ENCODE measurements at regions not wholly inside any gene's neighbourhood (a gene's known extent, or its start where the extent isn't known, plus 50 kb on each side); places are given as distances from the start of the nearest gene placed in this dataset.

DNA sequence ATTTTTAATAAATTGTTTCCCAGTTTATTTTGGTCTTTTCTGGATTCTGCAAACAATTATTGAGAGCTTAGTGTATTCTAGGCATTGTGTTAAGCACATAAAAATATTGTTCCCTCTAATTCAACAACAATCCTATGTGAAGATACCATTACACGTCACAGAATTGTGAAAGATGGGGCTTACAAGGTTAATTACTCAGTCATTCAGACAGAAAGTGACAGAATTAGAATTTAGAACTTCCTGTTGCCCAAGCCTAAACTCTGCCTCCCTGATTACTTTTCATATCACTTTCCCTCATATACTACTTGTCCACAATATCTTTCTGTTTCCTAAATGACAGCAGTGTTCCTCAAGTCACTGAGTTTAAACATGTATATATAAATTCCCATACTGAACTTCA lies 186.7 kb upstream of the VEGFC start:
- DNase-seq (ENCODE audit: low spot score): no peak

DNA sequence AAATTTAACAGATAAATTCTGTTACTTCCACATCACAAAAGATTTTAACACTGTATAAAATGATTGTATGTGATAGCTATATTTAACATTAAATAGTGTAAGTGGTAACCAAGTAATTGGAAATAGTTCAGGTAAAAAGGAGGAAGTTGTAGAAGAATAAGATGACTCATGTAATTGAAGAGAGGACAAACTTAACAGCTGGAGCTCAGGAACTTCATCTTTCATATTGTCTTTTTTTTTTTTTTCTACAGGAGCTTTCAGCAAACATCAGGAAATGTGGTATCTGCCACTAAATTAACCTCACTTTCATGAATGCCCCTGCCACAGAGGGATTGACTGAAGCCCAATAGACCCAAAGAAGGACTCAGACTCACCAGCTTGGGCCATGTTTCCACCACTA lies 188.4 kb upstream of the VEGFC start:
- DNase-seq (ENCODE audit: low spot score): no peak

DNA sequence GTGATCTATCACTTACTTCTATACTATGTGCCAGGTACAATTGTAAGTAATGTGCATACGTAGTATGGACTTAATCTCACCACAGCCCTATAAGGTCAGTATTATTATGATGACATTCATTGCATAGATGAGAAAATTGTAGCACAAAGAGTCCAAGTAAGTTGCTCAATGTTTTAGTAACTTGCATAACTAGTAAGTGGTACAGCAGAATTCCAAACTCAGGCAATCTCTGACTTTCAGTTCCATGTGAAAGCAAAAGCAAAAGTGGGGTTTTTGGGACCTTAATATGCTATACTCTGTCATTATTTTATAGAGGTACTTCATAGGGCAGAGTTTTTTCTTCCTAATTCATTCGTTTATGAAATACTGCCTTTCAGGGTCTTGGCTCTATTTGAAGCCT lies 188.8 kb upstream of the VEGFC start:
- no peak for DNase-seq (ENCODE audit: low spot score)

DNA sequence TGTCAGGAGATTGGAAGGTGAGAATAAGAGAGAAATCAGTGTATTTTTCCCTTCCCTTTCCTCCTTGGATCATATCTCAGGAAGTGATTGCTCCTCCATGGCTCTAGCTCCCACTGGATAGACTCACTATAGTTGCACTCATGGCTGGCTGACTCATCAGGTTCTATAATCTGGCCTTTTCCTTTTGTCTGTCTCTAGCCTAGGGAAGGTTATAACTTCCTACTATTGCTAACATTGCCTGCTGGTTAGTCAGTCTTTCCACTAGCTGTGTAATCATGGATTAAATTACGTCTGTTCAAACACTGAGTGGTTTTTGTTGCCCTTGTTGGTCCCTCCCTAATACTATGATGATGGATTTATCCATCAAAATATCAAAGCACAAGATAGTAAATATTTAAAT lies 195.5 kb upstream of the VEGFC start:
- no peak for DNase-seq (ENCODE audit: low spot score)

DNA sequence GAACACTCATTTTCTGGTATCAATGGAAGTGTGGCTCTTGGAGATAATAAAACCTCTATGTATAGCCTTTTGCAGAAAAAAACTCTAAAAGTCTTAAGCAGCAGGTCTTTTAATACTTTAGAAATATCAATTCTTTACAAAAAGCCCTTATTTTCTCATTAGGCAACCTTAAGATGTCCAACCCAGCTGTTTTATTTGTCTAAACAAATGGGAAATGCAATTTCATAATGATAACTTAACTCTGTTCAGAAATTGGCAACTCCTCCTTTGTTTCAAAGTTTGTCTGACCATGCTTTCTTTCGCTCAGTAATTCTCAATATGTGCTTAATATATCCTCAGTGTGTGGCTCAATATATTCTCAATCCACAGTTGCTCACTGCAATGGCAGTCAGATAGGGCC lies 196.5 kb upstream of the VEGFC start:
- DNase-seq (ENCODE audit: low spot score): no peak

GRCh38 chr4:176999935-177000543 lies 207.3 kb upstream of the VEGFC start:
- no peak for DNase-seq (ENCODE audit: low spot score)

DNA sequence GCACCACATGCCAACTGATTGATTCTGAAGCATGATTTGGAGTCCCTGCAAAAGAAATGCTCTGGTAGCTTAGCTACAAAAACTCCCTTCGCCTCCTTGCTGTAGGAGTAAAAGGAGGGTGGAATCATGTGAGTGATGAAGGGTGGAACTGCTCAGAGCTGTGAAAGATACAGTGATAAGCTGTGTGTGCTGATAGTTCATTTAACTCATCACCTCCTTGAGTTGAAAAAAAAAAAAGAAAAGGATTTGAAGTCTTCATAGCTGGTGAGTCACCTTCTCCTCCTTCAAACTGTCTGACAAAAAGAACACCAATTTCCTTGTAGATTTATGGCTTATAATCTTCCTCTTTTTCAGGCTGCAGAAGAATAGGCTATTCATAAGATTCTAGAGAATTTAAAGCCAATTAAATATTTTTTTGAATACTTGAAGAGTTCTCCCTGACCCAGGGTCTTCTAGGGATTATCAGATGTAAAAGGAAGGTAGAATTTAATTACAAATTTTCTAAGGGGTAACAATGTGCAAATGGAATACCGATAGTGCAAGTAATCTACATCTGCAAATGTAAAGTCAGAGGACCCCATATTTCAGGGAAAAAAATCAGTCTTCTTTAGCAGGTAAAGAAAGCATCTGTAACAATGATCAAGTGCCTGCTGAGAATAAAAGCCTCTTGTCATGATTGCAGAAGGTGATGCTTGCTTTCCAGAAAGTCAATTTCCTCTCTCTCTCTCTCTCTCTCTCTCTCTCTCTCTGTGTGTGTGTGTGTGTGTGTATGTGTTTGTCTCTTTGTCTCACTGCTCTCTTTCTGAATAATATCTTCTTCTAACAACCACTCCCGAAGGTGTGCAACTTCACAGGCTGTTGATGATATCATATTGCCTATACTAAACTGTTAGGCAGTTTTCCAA lies 208.8 kb upstream of the VEGFC start:
- DNase-seq (ENCODE audit: low spot score): no peak

DNA sequence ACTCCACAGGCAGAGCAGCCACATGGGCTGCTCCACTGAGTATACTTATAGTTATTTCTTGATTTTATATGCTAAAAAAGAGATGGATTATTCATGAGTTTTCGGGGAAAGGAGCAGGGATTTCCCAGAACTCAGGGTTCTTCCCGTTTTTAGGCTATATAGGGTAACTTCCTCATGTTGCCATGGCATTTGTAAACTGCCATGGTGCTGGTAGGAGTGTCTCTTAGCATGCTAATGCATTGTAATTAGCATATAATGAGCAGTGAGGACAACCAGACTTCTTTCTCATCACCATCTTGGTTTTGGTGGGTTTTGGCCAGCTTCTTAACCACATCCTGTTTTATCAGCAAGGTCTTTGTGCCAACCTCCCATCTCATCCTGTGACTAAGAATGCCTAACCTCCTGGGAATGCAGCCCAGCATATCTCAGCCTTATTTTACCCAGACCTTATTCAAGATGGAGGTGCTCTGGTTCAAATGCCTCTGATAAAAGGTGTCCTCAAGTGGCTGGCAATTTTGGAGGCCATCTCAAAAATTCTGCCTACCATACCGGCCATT lies 213.0 kb upstream of the VEGFC start:
- no peak for DNase-seq (ENCODE audit: low spot score)

DNA sequence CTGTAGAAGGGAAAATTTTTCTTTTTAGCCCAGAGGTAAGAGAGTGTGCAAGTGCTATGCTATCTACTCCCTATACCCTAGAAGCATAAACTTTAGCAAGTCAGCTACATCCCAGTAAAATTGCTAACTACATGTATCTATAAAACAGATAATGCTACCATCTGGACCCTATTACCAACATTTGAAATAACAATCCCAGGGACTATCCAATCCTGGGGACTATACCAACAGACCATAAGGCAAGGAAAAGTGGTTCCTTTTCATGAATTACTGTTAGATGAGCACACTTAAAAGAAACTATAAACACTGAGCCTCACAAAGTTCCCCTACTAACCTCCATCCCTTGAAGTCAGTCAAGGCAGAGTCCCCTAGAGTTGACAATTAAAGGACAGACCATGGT lies 213.6 kb upstream of the VEGFC start:
- no peak for DNase-seq (ENCODE audit: low spot score)

- DNase-seq (ENCODE audit: low spot score): no peak
Measured at GRCh38 chr4:177008071-177008835, 215.5 kb upstream of the VEGFC start.

DNA sequence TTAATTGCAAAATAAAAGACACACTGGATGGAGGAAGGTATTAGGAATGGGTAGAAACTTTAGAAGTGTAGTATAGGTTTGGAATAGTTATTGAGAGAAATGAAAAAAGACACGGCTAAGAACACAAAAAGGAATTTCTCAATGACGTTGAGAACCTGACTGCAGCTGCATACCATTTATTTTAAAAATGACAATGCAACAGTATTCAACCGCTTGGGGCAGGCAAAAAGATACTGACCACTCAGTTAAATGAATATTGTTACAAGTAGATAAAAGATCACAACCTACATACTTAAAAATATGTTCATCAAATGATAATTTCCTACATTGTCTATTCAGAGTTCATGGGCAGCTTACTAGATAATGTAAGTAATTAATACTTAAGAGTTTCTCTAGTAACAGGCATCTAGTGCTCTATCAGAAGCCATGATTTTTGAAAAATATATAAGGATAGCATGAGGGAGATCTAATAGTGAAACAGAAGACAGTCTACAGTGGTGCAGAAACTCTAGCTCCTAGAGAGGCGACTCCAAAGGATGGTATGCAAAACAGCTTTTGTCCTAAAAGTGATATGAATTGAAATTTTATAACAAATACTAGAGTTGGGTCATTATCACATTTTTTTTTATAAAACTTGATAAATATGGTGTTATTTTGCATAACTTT lies 216.2 kb upstream of the VEGFC start:
- no peak for DNase-seq (ENCODE audit: low spot score)

GRCh38 chr4:177010418-177010817 lies 217.7 kb upstream of the VEGFC start:
- no peak for DNase-seq (ENCODE audit: low spot score)

DNA sequence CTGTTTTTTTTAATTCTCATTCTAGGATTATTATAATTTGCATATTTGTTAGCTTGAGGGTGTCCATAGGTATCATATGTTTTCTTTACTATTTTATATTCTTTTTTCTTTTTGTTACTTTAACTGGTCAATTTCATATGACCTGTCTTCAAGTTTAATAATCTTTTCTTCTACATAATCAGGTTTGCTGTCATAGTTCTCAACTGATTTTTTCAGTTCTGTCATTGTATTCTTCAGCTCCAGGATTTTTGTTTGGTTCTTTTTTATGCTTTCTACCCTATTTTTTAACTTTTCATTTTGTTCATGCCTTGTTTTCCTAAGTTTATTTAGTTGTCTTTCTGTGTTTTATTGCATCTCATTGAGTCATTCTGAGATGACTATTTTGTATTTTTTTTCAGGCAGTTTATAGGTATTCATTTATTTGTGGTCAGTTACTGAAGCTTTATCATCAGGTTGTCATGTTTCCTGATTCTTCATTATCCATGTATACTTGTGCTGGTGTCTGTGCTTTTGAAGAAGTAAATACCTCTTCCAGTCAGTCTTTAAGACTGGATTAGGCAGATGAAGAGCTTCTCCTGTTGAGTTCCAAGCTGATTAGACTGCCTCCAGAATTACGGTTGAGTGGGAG lies 220.3 kb upstream of the VEGFC start:
- DNase-seq (ENCODE audit: low spot score): no peak

- DNase-seq (ENCODE audit: low spot score): no peak
Measured at GRCh38 chr4:177016541-177017141, 223.9 kb upstream of the VEGFC start.

DNA sequence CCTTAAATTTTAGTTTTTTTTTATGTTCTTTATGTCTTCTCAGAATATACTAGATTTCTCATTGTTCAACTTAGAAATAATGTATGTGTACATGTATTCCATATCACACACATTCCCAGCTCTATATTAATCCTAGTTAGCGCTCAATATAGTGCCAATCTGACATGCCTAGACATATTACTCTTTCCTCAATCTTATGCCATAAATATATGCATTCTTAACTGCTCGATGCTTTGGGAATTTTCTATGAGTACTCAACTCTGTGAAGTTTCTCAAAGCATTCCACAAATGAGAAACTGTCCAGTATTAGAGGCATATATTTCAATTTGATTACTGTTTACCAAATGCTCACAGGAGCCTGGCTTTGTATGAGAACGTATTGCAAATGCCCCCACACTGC lies 231.2 kb upstream of the VEGFC start:
- DNase-seq (ENCODE audit: low spot score): no peak

- no peak for DNase-seq (ENCODE audit: low spot score)
Measured at GRCh38 chr4:177032341-177032740, 239.6 kb upstream of the VEGFC start.

GRCh38 chr4:177033135-177033534 lies 240.4 kb upstream of the VEGFC start:
- DNase-seq (ENCODE audit: low spot score): no peak

DNA sequence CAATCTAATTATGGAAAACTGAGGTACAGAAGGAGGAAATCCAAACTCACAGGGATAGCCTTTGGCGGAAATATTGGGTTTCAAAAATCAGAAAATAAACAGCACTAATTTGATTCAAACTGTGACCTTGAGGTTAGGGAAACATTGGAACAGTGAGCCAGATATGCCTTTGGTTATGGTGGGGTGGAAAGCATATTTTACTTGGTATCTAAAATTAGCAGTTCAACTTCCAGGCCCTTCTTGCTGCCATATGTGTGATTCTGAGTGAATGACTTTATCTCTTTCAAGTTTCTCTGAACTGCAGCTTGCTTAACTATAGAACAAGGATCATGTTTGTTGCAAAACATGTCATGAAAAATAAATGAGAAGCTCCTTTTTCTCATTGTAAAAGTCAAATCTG lies 240.9 kb upstream of the VEGFC start:
- DNase-seq (ENCODE audit: low spot score): no peak

DNA sequence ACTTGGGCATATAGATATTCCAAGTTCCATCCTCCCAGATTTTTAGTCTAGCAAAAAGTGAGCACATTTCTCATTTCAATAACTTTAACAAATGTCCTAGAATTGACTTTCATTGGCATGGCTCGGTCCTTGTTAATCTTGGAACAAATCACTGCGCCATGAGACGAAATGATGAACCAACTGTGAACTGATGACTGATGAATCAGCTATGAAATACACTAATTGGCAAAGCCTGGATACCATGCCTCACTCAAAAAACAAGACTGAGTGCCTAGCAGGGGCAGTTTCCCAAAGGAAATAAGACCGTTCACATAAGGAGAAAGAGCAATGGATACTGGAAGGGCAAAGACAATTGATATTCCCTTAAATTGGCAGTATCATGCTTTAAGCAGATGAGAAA lies 248.6 kb upstream of the VEGFC start:
- no peak for DNase-seq (ENCODE audit: low spot score)

DNA sequence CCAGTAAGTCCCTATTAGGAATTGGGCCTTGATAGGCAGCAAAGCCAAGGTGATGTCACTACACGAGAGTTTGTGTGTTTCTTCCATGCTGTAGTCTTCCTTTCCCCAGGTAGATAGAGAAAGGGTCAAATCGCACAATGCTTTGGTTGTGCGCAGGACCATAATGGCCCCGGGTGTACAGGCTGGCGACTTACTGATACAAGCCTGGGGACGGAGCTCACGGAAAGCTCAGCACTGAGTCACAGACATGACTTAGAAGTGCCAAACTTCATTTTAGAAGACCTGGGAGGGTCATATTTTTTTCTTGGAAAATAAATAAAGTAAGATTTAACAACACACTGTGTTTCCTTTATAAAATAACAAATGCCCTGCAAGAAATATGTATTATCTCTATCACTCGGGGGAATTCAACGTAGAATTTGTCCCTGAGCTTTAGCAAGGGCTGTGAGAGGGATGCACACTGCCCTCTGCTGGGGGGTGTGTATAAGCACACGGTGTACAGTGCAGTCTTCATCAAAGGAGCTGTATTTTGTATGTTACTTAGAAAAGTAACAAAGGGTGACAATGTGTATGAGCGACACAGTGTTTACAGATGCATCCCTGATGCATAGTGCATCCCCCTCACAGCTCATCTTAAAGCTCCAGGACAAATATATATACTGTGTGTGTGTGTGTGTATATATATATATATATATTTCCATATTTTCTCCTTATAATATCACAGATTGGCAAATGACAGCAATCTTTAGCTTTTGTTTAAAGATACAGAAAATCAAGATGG lies 254.5 kb upstream of the VEGFC start:
- peak; percentile 50 for DNase-seq (ENCODE audit: low spot score)

DNA sequence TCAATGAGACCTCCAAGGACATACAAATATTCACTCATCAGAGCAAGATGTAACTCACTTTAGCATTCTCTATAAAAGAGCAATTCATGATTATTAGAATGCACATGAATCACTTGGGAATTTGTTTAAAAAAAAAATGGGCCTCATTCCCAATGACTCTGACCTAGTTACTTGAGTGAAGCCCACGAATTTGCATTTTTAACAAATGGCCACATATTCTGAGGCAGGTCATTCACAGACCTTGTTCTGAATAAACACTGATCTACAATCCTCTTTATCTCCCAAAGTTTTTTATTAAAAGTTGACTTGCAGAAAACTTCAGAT lies 255.1 kb upstream of the VEGFC start:
- peak; percentile 25 for DNase-seq (ENCODE audit: low spot score)

Measured in cerebellar cortex (tissue), 1 donor.